ENCODE measurements at regions not wholly inside any gene's neighbourhood (a gene's known extent, or its start where the extent isn't known, plus 50 kb on each side); places are given as distances from the start of the nearest gene placed in this dataset.

DNA sequence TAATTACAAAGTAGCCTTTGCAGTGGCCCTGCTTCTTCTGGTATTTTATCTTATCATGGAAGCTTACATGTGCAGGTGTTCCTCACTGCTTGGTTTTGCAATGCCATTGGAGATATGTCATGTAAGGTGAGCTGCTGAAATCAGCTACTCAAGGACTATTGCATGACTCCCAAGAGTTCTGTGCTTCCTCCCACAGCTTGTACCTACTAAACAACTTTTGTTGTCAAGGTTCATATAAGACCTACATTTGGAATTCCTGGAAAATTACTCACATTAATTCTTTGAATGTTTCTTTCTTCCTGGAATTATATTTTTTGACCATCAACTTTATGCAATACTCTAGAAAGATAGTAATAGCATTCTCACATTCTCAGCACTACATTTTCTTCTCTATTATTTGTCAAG, 427.5 kb upstream of the HSF2 start:
- Mint-ChIP-seq H3K4me1 (ENCODE audit: unreplicated experiment) (peaks cover 4% of the 10 kb centered on the region), H3K27me3 (ENCODE audit: unreplicated experiment) (no peaks in the 10 kb centered on the region), H3K4me3 (ENCODE audit: unreplicated experiment) (no peak overlapping the region), H3K36me3 (ENCODE audit: unreplicated experiment) (peaks cover 4% of the 10 kb centered on the region), H3K27ac (ENCODE audit: unreplicated experiment) (no peak overlapping the region), H3K9me3 (ENCODE audit: unreplicated experiment) (peaks cover 16% of the 10 kb centered on the region)
- DNase-seq (ENCODE audit: extremely low spot score, unreplicated experiment): no peak
- TF ChIP-seq, protein P1, sequence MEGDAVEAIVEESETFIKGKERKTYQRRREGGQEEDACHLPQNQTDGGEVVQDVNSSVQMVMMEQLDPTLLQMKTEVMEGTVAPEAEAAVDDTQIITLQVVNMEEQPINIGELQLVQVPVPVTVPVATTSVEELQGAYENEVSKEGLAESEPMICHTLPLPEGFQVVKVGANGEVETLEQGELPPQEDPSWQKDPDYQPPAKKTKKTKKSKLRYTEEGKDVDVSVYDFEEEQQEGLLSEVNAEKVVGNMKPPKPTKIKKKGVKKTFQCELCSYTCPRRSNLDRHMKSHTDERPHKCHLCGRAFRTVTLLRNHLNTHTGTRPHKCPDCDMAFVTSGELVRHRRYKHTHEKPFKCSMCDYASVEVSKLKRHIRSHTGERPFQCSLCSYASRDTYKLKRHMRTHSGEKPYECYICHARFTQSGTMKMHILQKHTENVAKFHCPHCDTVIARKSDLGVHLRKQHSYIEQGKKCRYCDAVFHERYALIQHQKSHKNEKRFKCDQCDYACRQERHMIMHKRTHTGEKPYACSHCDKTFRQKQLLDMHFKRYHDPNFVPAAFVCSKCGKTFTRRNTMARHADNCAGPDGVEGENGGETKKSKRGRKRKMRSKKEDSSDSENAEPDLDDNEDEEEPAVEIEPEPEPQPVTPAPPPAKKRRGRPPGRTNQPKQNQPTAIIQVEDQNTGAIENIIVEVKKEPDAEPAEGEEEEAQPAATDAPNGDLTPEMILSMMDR (IDR thresholded peaks at IDR 0.05): no peak

- TF ChIP-seq, protein P1 (IDR thresholded peaks at IDR 0.05): no peak
- H3K27me3 Mint-ChIP-seq (ENCODE audit: unreplicated experiment): peaks cover 25% of the 10 kb centered on the region
- H3K9me3 Mint-ChIP-seq (ENCODE audit: unreplicated experiment): peaks cover 12% of the 10 kb centered on the region
- peaks cover 9% of the 10 kb centered on the region for H3K36me3 Mint-ChIP-seq (ENCODE audit: unreplicated experiment)
- no peak for DNase-seq (ENCODE audit: extremely low spot score, unreplicated experiment)
- H3K4me1 Mint-ChIP-seq (ENCODE audit: unreplicated experiment): no peaks in the 10 kb centered on the region
- no peak overlapping the region for H3K27ac Mint-ChIP-seq (ENCODE audit: unreplicated experiment)
- H3K4me3 Mint-ChIP-seq (ENCODE audit: unreplicated experiment): no peak overlapping the region
Measured at GRCh38 chr6:121984956-121985355, 414.5 kb upstream of the HSF2 start.

DNA sequence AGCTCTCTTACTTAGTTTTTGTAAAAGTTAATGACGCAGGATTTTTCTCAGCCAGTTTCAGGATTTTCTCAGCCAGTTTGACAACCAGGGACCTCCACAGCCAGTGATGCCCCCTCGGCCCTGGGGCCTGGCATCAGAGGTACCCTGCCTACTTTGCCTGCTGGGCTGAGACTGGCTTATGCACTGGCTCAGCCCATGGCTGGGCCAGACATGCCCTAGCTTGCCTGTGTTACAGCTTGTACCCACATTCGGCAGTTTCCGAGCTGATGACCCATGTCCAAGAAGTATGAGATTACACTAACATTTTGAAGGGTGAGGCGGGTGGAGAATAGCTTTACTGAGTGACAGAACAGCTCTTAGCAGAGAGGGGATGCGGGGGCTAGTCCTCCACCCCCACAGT, 406.1 kb upstream of the HSF2 start:
- Mint-ChIP-seq H3K9me3 (ENCODE audit: unreplicated experiment) (no peaks in the 10 kb centered on the region), H3K4me1 (ENCODE audit: unreplicated experiment) (peaks cover under 1% of the 10 kb centered on the region), H3K4me3 (ENCODE audit: unreplicated experiment) (no peak overlapping the region), H3K27ac (ENCODE audit: unreplicated experiment) (no peak overlapping the region), H3K27me3 (ENCODE audit: unreplicated experiment) (peaks cover 8% of the 10 kb centered on the region), H3K36me3 (ENCODE audit: unreplicated experiment) (no peaks in the 10 kb centered on the region)
- no peak for DNase-seq (ENCODE audit: extremely low spot score, unreplicated experiment)
- TF ChIP-seq, protein P1 (IDR thresholded peaks at IDR 0.05): no peak

DNA sequence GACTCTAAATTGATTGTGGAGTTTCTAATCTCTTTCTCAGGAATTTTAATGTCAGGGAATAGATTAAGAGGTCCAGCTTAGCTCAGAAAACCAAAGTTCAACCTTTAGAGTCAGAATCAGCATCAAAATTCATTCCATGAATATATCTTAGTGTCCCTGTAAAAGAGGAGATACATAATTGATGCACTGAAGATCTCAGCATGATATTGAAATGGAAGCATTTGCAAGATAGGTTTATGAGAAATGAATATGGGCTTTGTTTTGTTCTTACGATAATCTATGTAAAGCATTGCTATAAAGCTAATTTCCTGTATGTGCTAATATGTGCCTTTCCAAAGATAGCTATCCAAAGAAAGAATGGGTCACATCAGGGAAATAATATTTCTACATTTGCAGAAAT, 404.5 kb upstream of the HSF2 start:
- Mint-ChIP-seq H3K4me1 (ENCODE audit: unreplicated experiment) (peaks cover 14% of the 10 kb centered on the region), H3K9me3 (ENCODE audit: unreplicated experiment) (no peaks in the 10 kb centered on the region), H3K36me3 (ENCODE audit: unreplicated experiment) (no peaks in the 10 kb centered on the region), H3K27me3 (ENCODE audit: unreplicated experiment) (peaks cover 3% of the 10 kb centered on the region), H3K4me3 (ENCODE audit: unreplicated experiment) (no peak overlapping the region), H3K27ac (ENCODE audit: unreplicated experiment) (no peak overlapping the region)
- DNase-seq (ENCODE audit: extremely low spot score, unreplicated experiment): no peak
- TF ChIP-seq, protein P1 (IDR thresholded peaks at IDR 0.05): no peak

DNA sequence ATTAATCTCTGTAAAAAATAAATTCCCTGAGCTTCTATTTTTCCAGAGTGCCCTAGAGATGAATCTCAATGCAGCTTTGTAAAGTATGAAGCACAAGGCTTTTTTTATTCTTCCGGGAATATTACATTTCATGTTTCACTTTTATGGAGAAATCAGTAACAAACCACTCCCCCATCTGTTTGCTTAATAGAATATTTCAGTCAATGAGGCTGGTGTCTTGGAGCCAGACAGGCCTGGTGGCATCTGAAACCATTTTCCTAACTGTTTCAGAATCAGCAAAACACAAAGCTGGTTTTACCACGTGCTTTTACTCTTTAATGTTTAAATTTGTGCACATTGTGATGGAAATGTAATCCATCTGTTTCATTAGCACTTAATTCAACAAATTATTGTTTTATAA, 400.8 kb upstream of the HSF2 start:
- H3K9me3 Mint-ChIP-seq (ENCODE audit: unreplicated experiment): no peaks in the 10 kb centered on the region
- H3K27me3 Mint-ChIP-seq (ENCODE audit: unreplicated experiment): peaks cover 11% of the 10 kb centered on the region
- TF ChIP-seq, protein P1 (IDR thresholded peaks at IDR 0.05): no peak
- no peak for DNase-seq (ENCODE audit: extremely low spot score, unreplicated experiment)
- H3K4me1 Mint-ChIP-seq (ENCODE audit: unreplicated experiment): peaks cover 14% of the 10 kb centered on the region
- H3K4me3 Mint-ChIP-seq (ENCODE audit: unreplicated experiment): no peak overlapping the region
- H3K36me3 Mint-ChIP-seq (ENCODE audit: unreplicated experiment): no peaks in the 10 kb centered on the region
- no peak overlapping the region for H3K27ac Mint-ChIP-seq (ENCODE audit: unreplicated experiment)
